GM12878 (cell line): ENCODE measurements at regions not wholly inside any gene's neighbourhood (a gene's known extent, or its start where the extent isn't known, plus 50 kb on each side); places are given as distances from the start of the nearest gene placed in this dataset.

Source experiments
- ATAC-seq: fragments of 200-7000 bp; cut with Tn5 transposase; 3 replicates; pipeline ENCODE4 v1.9.1; 2020; ENCODE audit warnings: mild to moderate bottlenecking, moderate library complexity
- BruUV-seq: library from RNA; stranded (reverse); fragments of 400-500 nt; replicated peaks from 2 replicates; lab custom pipeline; 2021; lab: Mats Ljungman, UMichigan
- CTCF ChIA-PET: fragments of 300-600 bp; sonication (Branson Sonifier 250); formaldehyde crosslinking; extraction: SDS; loops from one replicate; lab custom pipeline; 2021; ENCODE audit warnings: inconsistent platforms; lab: Yijun Ruan, JAX
- POLR2A ChIA-PET: fragments of 350-600 bp; formaldehyde crosslinking; extraction: SDS; loops from one replicate; lab custom pipeline; 2021; ENCODE audit warnings: inconsistent platforms; lab: Charles Lee
- RAD21 ChIA-PET: fragments of 300-600 bp; sonication (Branson Sonifier 250); formaldehyde crosslinking; loops from one replicate; lab custom pipeline; 2023; ENCODE audit warnings: antibody characterized with exemption; ENCODE audit not compliant: unreplicated experiment; lab: Charles Lee
- SMC1A ChIA-PET: fragments of 300-600 bp; sonication (Branson Sonifier 250); formaldehyde crosslinking; loops from one replicate; lab custom pipeline; 2023; ENCODE audit not compliant: unreplicated experiment, uncharacterized antibody; lab: Charles Lee
- DNase-seq: peaks from one replicate; pipeline ENCODE4 v3.0.0-alpha.2; 2011; ENCODE audit warnings: low read depth, low spot score
- FAIRE-seq: peaks from 3 replicates; lab custom pipeline; 2011; peaks lifted over from hg19 to GRCh38; lab: Jason Lieb, UNC
- H2AFZ ChIP-seq: 2 replicates; pipeline ENCODE4 v1.6.0; 2011; ENCODE audit warnings: low read depth, low read length, control low read depth; ENCODE audit not compliant: control insufficient read depth
- H3K27ac ChIP-seq: 2 replicates; pipeline ENCODE4 v1.5.1; 2011; ENCODE audit warnings: control low read depth; ENCODE audit not compliant: control insufficient read depth, insufficient read depth
- H3K27me3 ChIP-seq, 2 experiments: replicated peaks in 1 of 2; 2 replicates each; pipeline versions ENCODE4 v1.6.0 to v1.6.1; 2011; ENCODE audit warnings: low read length in 1 of 2; ENCODE audit not compliant: control insufficient read depth in 2 of 2, insufficient read depth in 2 of 2
- H3K36me3 ChIP-seq, 2 experiments: 2 replicates each; pipeline ENCODE4 v1.5.1; 2011; ENCODE audit warnings: low read length in 1 of 2; ENCODE audit not compliant: control insufficient read depth in 2 of 2, insufficient read depth in 2 of 2
- H3K4me1 ChIP-seq: 2 replicates; pipeline ENCODE4 v1.6.1; 2011; ENCODE audit warnings: mild to moderate bottlenecking, low read length, moderate library complexity, mixed read lengths; ENCODE audit not compliant: control insufficient read depth, insufficient read depth
- H3K4me2 ChIP-seq: 2 replicates; pipeline ENCODE4 v1.6.0; 2011; ENCODE audit warnings: control low read depth; ENCODE audit not compliant: control insufficient read depth, insufficient read depth
- H3K4me3 ChIP-seq: fragments of 200-600 bp; sonication (generic); 2 replicates; pipeline ENCODE4 v1.5.1; 2016
- H3K79me2 ChIP-seq: 2 replicates; pipeline ENCODE4 v1.6.0; 2011; ENCODE audit warnings: low read length; ENCODE audit not compliant: control insufficient read depth, insufficient read depth
- H3K9ac ChIP-seq: 2 replicates; pipeline ENCODE4 v1.8.0; 2011; ENCODE audit warnings: low read length, control low read depth, mixed read lengths; ENCODE audit not compliant: control insufficient read depth, insufficient read depth
- H3K9me3 ChIP-seq: replicated peaks from 3 replicates; pipeline ENCODE4 v1.5.1; 2011; ENCODE audit warnings: mild to moderate bottlenecking, low read length; ENCODE audit not compliant: control insufficient read depth, insufficient read depth
- H4K20me1 ChIP-seq: 2 replicates; pipeline ENCODE4 v1.6.0; 2011; ENCODE audit not compliant: control insufficient read depth, insufficient read depth
- CHD2 ChIP-seq: IDR thresholded peaks from 2 replicates; pipeline ENCODE4 v1.6.1; 2011; ENCODE audit warnings: low read depth, low read length, improper control_type of control experiment, borderline replicate concordance
- FOXM1 ChIP-seq: IDR thresholded peaks from 2 replicates; pipeline ENCODE4 v1.6.1; 2012; ENCODE audit warnings: low read depth, mild to moderate bottlenecking, inconsistent platforms, low read length, moderate library complexity
- HCFC1 ChIP-seq: fragments of 150-350 bp; IDR thresholded peaks from 2 replicates; pipeline ENCODE4 v1.6.1; 2014; ENCODE audit warnings: low read length
- IKZF1 ChIP-seq: fragments of 450-650 bp; conservative IDR thresholded peaks from 2 replicates; pipeline ENCODE4 v1.6.1; 2017; ENCODE audit warnings: antibody characterized with exemption, mild to moderate bottlenecking
- MTA2 ChIP-seq: fragments of 450-650 bp; IDR thresholded peaks from 2 replicates; pipeline ENCODE4 v1.6.1; 2016; ENCODE audit warnings: low read depth, mild to moderate bottlenecking, moderate library complexity
- NBN ChIP-seq: fragments of 450-650 bp; IDR thresholded peaks from 2 replicates; pipeline ENCODE4 v1.6.1; 2016
- POLR2A ChIP-seq: IDR thresholded peaks from 2 replicates; pipeline ENCODE4 v1.6.1; 2011; ENCODE audit warnings: low read depth, mild to moderate bottlenecking, low read length
- RAD51 ChIP-seq: fragments of 450-650 bp; IDR thresholded peaks from 2 replicates; pipeline ENCODE4 v1.6.1; 2016; ENCODE audit warnings: moderate library complexity, mild to moderate bottlenecking, inconsistent platforms
- SMARCA5 ChIP-seq: fragments of 450-650 bp; IDR thresholded peaks from 2 replicates; pipeline ENCODE4 v1.6.1; 2017; ENCODE audit warnings: mild to moderate bottlenecking
- SREBF2 ChIP-seq: IDR thresholded peaks from 2 replicates; pipeline ENCODE4 v1.6.1; 2012; ENCODE audit warnings: mild to moderate bottlenecking, low read length
- SRF ChIP-seq, 2 experiments: IDR thresholded peaks; 2 replicates each; pipeline ENCODE4 v1.6.1; 2011; ENCODE audit warnings: low read depth in 2 of 2, low read length in 2 of 2, mild to moderate bottlenecking in 1 of 2, moderate library complexity in 1 of 2
- YY1 ChIP-seq: IDR thresholded peaks from 2 replicates; pipeline ENCODE4 v1.6.1; 2011; ENCODE audit warnings: low read depth, mild to moderate bottlenecking, low read length
- WGBS: methylation state at CpG from one replicate; pipeline ENCODE4 v1.1.6; 2016; ENCODE audit warnings: low lambda C conversion rate; ENCODE audit not compliant: insufficient replicate concordance, insufficient coverage; ENCODE audit errors: missing lambda C conversion rate; 5-methylcytosine and 5-hydroxymethylcytosine counted together
- in situ Hi-C: fragments of 300-500 bp; cut with MboI; formaldehyde crosslinking; loops from 9 replicates; pipeline ENCODE4 v1.14.3; 2018; ENCODE audit warnings: mixed read lengths
- intact Hi-C: fragments of 100-400 bp; cut with micrococcal nuclease; formaldehyde crosslinking; loops from one replicate; pipeline ENCODE4 v1.14.2; 2022; ENCODE audit not compliant: unreplicated experiment
- TF ChIP-seq, protein P1 (sequence below): fragments of 450-650 bp; IDR thresholded peaks from 2 replicates; pipeline ENCODE4 v1.6.1; 2017; ENCODE audit warnings: mild to moderate bottlenecking, low read depth, inconsistent platforms; ENCODE audit not compliant: poor library complexity, severe bottlenecking
- TF ChIP-seq, protein P2 (sequence below): fragments of 450-650 bp; formaldehyde crosslinking; IDR thresholded peaks from 2 replicates; pipeline ENCODE4 v1.4.0; 2020; ENCODE audit warnings: mild to moderate bottlenecking, moderate library complexity

DNA sequence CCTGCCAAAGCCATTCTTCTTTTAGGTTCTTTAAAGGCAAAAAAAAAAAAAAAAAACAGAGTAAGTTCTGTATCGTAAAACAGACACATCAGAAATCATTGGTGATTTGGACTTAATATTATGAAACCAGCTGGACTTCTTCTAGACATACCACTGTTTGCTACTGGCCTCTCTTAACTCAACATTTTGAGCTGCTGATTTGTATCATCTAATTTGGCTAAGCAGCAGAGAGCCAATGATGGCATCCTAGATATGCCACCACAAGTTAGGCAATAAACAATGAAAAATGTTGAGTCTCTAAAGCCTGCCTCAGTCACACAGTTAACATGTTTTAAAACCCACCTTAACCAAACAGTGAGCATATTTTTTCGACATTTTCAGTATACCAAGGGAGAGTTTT, 1034.3 kb upstream of the NXPH2 start (continued):
- TF ChIP-seq, protein P1, sequence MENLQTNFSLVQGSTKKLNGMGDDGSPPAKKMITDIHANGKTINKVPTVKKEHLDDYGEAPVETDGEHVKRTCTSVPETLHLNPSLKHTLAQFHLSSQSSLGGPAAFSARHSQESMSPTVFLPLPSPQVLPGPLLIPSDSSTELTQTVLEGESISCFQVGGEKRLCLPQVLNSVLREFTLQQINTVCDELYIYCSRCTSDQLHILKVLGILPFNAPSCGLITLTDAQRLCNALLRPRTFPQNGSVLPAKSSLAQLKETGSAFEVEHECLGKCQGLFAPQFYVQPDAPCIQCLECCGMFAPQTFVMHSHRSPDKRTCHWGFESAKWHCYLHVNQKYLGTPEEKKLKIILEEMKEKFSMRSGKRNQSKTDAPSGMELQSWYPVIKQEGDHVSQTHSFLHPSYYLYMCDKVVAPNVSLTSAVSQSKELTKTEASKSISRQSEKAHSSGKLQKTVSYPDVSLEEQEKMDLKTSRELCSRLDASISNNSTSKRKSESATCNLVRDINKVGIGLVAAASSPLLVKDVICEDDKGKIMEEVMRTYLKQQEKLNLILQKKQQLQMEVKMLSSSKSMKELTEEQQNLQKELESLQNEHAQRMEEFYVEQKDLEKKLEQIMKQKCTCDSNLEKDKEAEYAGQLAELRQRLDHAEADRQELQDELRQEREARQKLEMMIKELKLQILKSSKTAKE = no peak
- no peak for TF ChIP-seq NBN
- no peak for TF ChIP-seq HCFC1
- no peak for TF ChIP-seq SRF (IDR thresholded peaks at IDR 0.05; ENCODE audit: low read depth in 2 of 2, low read length in 2 of 2)
- TF ChIP-seq IKZF1 = no peak
- no peak for TF ChIP-seq SMARCA5

DNA sequence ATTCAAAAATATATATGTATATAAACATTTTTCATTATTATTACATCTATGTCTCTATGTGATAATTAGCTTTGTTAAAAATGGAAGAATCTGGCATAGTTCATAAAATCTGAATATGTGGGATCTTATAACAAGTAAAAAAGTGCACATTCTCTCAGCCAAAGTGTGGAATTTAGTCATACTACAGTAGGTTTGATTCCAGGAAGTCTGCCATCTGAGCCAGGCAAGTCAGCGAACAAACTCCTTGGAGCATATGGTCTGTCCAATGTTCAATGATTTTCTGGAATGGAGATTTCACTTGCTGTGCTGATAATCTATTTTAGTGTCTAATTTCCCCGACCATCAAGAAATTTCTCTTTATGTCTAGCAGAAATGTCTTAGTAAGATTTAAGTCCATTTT, 1033.2 kb upstream of the NXPH2 start:
- H3K4me2 ChIP-seq = no peak overlapping the region
- no TSS peak for BruUV-seq
- 35% methylated on average over 2 of the region's 2 CpGs for WGBS
- CTCF ChIA-PET = no interaction called here
- H3K27ac ChIP-seq = no peak overlapping the region
- no peak for TF ChIP-seq SREBF2
- TF ChIP-seq CHD2 = no peak
- no peak for TF ChIP-seq RAD51
- no peak for TF ChIP-seq IKZF1
- no peak for TF ChIP-seq YY1
- TF ChIP-seq, protein P2, sequence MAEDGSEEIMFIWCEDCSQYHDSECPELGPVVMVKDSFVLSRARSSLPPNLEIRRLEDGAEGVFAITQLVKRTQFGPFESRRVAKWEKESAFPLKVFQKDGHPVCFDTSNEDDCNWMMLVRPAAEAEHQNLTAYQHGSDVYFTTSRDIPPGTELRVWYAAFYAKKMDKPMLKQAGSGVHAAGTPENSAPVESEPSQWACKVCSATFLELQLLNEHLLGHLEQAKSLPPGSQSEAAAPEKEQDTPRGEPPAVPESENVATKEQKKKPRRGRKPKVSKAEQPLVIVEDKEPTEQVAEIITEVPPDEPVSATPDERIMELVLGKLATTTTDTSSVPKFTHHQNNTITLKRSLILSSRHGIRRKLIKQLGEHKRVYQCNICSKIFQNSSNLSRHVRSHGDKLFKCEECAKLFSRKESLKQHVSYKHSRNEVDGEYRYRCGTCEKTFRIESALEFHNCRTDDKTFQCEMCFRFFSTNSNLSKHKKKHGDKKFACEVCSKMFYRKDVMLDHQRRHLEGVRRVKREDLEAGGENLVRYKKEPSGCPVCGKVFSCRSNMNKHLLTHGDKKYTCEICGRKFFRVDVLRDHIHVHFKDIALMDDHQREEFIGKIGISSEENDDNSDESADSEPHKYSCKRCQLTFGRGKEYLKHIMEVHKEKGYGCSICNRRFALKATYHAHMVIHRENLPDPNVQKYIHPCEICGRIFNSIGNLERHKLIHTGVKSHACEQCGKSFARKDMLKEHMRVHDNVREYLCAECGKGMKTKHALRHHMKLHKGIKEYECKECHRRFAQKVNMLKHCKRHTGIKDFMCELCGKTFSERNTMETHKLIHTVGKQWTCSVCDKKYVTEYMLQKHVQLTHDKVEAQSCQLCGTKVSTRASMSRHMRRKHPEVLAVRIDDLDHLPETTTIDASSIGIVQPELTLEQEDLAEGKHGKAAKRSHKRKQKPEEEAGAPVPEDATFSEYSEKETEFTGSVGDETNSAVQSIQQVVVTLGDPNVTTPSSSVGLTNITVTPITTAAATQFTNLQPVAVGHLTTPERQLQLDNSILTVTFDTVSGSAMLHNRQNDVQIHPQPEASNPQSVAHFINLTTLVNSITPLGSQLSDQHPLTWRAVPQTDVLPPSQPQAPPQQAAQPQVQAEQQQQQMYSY (CRISPR knock-in tag) = no peak
- no peak for TF ChIP-seq FOXM1
- TF ChIP-seq MTA2 = no peak
- TF ChIP-seq POLR2A = no peak
- H3K27me3 ChIP-seq = no peaks in the 10 kb centered on the region
- no peak overlapping the region for H3K9ac ChIP-seq
- H2AFZ ChIP-seq = no peak overlapping the region
- H3K79me2 ChIP-seq = no peaks in the 10 kb centered on the region
- FAIRE-seq (no peak), ATAC-seq (no peak), DNase-seq (no peak)
- H4K20me1 ChIP-seq = no peaks in the 10 kb centered on the region
- no peak overlapping the region for H3K4me3 ChIP-seq
- intact Hi-C loops = no loop called here
- in situ Hi-C loops = no loop called here
- SMC1A ChIA-PET = interaction anchor here (1.1 kb wide), 1 partner anchor 12 kb away, joined by 3 read pairs; no protein-coding TSS in a partner anchor
- H3K4me1 ChIP-seq = no peaks in the 10 kb centered on the region
- H3K36me3 ChIP-seq = no peaks in the 10 kb centered on the region
- POLR2A ChIA-PET = no interaction called here
- no peaks in the 10 kb centered on the region for H3K9me3 ChIP-seq
- RAD21 ChIA-PET = no interaction called here
